ENCODE measurements at regions not wholly inside any gene's neighbourhood (a gene's known extent, or its start where the extent isn't known, plus 50 kb on each side); places are given as distances from the start of the nearest gene placed in this dataset.
"Not testable (repeated sequence)": the region's sequence is repeated elsewhere in the genome, so short reads cannot be mapped to it uniquely, and the experiment has no call there.

DNA sequence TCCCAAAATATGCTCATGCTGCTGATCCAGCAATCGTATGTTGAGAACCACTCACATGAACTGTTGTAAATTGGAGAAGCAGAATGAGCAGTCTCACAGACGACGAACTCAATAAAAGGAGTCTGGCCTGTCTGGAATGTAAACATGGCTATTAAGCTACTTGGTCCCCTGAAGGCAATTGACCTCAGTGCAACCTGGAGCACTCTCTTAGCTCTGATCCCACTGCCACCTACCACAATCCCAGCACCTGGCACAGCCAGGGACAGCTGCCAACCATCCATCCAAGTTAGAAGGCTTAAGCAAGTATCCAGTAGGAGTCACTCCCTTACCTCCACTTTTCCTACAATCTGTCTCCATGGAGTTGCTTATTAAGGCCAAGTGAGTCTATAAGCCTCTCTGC lies 406.9 kb upstream of the CLEC14A start:
- DNase-seq (ENCODE audit: low read depth) = no peak
- TF ChIP-seq, protein P1, sequence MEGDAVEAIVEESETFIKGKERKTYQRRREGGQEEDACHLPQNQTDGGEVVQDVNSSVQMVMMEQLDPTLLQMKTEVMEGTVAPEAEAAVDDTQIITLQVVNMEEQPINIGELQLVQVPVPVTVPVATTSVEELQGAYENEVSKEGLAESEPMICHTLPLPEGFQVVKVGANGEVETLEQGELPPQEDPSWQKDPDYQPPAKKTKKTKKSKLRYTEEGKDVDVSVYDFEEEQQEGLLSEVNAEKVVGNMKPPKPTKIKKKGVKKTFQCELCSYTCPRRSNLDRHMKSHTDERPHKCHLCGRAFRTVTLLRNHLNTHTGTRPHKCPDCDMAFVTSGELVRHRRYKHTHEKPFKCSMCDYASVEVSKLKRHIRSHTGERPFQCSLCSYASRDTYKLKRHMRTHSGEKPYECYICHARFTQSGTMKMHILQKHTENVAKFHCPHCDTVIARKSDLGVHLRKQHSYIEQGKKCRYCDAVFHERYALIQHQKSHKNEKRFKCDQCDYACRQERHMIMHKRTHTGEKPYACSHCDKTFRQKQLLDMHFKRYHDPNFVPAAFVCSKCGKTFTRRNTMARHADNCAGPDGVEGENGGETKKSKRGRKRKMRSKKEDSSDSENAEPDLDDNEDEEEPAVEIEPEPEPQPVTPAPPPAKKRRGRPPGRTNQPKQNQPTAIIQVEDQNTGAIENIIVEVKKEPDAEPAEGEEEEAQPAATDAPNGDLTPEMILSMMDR (IDR thresholded peaks at IDR 0.05; ENCODE audit: insufficient read depth, low read length, poor library complexity, severe bottlenecking) = no peak
- Histone ChIP-seq H3K4me3 (ENCODE audit: low read depth, low read length) (no peak overlapping the region), H3K27me3 (ENCODE audit: control insufficient read depth, insufficient read depth, low read length) (no peaks in the 10 kb centered on the region), H3K36me3 (ENCODE audit: control insufficient read depth, insufficient read depth, low read length) (no peaks in the 10 kb centered on the region)

GRCh38 chr14:38646391-38646790 lies 390.5 kb upstream of the CLEC14A start:
- DNase-seq (ENCODE audit: low read depth) = no peak
- Histone ChIP-seq H3K27me3 (ENCODE audit: control insufficient read depth, insufficient read depth, low read length) (no peaks in the 10 kb centered on the region), H3K36me3 (ENCODE audit: control insufficient read depth, insufficient read depth, low read length) (no peaks in the 10 kb centered on the region), H3K4me3 (ENCODE audit: low read depth, low read length) (no peak overlapping the region)
- TF ChIP-seq, protein P1 (IDR thresholded peaks at IDR 0.05; ENCODE audit: insufficient read depth, low read length, poor library complexity, severe bottlenecking) = no peak

- not testable (repeated sequence) for DNase-seq (ENCODE audit: low read depth); H3K36me3 ChIP-seq (ENCODE audit: control insufficient read depth, insufficient read depth, low read length); H3K4me3 ChIP-seq (ENCODE audit: low read depth, low read length); H3K27me3 ChIP-seq (ENCODE audit: control insufficient read depth, insufficient read depth, low read length)
These were observed 379.0 kb upstream of the CLEC14A start for GRCh38 chr14:38634913-38635312.

DNA sequence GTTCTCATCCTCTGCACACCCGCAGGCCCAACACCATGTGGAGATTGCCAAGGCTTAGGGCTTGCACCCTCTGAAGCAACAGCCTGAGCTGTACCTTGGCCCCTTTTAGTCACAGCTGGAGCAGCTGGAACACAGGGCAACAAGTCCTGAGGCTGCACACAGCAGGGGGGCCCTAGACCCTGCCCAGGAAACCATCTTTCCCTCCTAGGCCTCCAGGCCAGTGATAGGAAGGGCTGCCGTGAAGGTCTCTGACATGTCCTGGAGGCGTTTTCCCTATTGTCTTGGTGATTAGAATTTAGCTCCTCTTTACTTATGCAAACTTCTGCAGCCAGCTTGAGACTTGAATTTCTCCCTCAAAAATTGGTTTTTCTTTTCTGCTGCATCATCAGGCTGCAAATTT lies 373.5 kb upstream of the CLEC14A start:
- Histone ChIP-seq H3K36me3 (ENCODE audit: control insufficient read depth, insufficient read depth, low read length) (no peaks in the 10 kb centered on the region), H3K4me3 (ENCODE audit: low read depth, low read length) (no peak overlapping the region), H3K27me3 (ENCODE audit: control insufficient read depth, insufficient read depth, low read length) (no peaks in the 10 kb centered on the region)
- TF ChIP-seq, protein P1 (IDR thresholded peaks at IDR 0.05; ENCODE audit: insufficient read depth, low read length, poor library complexity, severe bottlenecking) = no peak
- DNase-seq (ENCODE audit: low read depth) = no peak

DNA sequence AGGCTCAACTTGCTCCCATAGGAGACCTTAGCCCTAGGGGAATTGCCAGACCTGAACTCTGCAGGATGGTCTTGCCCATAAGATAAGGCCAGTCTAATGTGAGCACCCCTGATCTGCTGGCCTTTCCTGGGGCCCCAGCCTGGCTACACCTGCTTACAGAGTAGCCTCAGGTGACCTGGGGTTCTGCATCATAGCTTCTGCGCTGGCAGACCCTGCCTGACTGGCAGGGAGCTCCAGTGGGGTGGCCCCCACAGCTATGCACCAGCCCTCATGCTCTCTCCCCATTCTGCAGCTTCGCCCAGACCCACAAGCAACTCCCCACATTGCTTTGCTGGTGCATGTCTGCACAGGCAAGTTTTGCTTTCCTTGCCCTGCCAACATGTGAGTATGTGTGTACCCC lies 371.3 kb upstream of the CLEC14A start:
- Histone ChIP-seq H3K27me3 (ENCODE audit: control insufficient read depth, insufficient read depth, low read length) (no peaks in the 10 kb centered on the region), H3K4me3 (ENCODE audit: low read depth, low read length) (no peak overlapping the region), H3K36me3 (ENCODE audit: control insufficient read depth, insufficient read depth, low read length) (no peaks in the 10 kb centered on the region)
- TF ChIP-seq, protein P1 (IDR thresholded peaks at IDR 0.05; ENCODE audit: insufficient read depth, low read length, poor library complexity, severe bottlenecking) = no peak
- no peak for DNase-seq (ENCODE audit: low read depth)

GRCh38 chr14:38623661-38624060 lies 367.8 kb upstream of the CLEC14A start:
- H3K27me3 ChIP-seq (ENCODE audit: control insufficient read depth, insufficient read depth, low read length) = no peaks in the 10 kb centered on the region
- H3K36me3 ChIP-seq (ENCODE audit: control insufficient read depth, insufficient read depth, low read length) = no peaks in the 10 kb centered on the region
- TF ChIP-seq, protein P1 (IDR thresholded peaks at IDR 0.05; ENCODE audit: insufficient read depth, low read length, poor library complexity, severe bottlenecking) = no peak
- DNase-seq (ENCODE audit: low read depth) = no peak
- H3K4me3 ChIP-seq (ENCODE audit: low read depth, low read length) = no peak overlapping the region

Data from kidney epithelial cell (primary cell).